ENCODE measurements at regions not wholly inside any gene's neighbourhood (a gene's known extent, or its start where the extent isn't known, plus 50 kb on each side); places are given as distances from the start of the nearest gene placed in this dataset.

DNA sequence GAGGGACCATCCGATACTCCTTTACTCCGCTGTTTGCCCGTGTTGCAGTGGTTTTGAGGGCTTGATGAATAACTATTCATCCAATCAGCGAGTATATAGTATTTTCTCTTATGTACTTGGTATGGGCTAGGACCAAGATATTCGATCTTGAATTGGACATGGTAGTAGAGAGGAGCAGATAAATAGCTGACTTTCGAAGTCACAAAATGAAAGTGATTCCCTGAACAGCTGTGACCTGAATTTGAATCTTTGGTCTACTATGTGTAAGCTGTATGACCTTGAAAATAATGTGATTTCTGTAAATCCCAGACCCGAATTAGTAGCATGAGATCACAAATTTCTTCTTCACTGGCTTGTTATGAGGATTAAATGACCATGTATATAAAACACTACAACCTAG is 134.4 kb downstream of the TUSC1 start:
- TF ChIP-seq POLR2A (IDR thresholded peaks at IDR 0.05) = no peak
- TF ChIP-seq, protein P1, sequence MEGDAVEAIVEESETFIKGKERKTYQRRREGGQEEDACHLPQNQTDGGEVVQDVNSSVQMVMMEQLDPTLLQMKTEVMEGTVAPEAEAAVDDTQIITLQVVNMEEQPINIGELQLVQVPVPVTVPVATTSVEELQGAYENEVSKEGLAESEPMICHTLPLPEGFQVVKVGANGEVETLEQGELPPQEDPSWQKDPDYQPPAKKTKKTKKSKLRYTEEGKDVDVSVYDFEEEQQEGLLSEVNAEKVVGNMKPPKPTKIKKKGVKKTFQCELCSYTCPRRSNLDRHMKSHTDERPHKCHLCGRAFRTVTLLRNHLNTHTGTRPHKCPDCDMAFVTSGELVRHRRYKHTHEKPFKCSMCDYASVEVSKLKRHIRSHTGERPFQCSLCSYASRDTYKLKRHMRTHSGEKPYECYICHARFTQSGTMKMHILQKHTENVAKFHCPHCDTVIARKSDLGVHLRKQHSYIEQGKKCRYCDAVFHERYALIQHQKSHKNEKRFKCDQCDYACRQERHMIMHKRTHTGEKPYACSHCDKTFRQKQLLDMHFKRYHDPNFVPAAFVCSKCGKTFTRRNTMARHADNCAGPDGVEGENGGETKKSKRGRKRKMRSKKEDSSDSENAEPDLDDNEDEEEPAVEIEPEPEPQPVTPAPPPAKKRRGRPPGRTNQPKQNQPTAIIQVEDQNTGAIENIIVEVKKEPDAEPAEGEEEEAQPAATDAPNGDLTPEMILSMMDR (IDR thresholded peaks at IDR 0.05) = no peak
